ENCODE measurements at regions not wholly inside any gene's neighbourhood (a gene's known extent, or its start where the extent isn't known, plus 50 kb on each side); places are given as distances from the start of the nearest gene placed in this dataset.
A peak's percentile ranks its signal among the peaks of the same experiment; 100 is the strongest.

GRCh38 chr12:124442772-124443445 lies 124.5 kb downstream of the NCOR2 start:
- TF ChIP-seq, protein P1, sequence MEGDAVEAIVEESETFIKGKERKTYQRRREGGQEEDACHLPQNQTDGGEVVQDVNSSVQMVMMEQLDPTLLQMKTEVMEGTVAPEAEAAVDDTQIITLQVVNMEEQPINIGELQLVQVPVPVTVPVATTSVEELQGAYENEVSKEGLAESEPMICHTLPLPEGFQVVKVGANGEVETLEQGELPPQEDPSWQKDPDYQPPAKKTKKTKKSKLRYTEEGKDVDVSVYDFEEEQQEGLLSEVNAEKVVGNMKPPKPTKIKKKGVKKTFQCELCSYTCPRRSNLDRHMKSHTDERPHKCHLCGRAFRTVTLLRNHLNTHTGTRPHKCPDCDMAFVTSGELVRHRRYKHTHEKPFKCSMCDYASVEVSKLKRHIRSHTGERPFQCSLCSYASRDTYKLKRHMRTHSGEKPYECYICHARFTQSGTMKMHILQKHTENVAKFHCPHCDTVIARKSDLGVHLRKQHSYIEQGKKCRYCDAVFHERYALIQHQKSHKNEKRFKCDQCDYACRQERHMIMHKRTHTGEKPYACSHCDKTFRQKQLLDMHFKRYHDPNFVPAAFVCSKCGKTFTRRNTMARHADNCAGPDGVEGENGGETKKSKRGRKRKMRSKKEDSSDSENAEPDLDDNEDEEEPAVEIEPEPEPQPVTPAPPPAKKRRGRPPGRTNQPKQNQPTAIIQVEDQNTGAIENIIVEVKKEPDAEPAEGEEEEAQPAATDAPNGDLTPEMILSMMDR (IDR thresholded peaks at IDR 0.05; ENCODE audit: poor library complexity, severe bottlenecking), result no peak
- peak overlapping the region; percentile 97 for H3K27ac ChIP-seq (ENCODE audit: poor library complexity, severe bottlenecking)
- no peak for ATAC-seq (ENCODE audit: low read depth)

GRCh38 chr12:124442281-124442680 lies 125.1 kb downstream of the NCOR2 start:
- Histone ChIP-seq H3K27ac (ENCODE audit: poor library complexity, severe bottlenecking) (peak overlapping the region; percentile 97), H3K4me3 (ENCODE audit: severe bottlenecking) (no peak overlapping the region), H3K4me1 (ENCODE audit: insufficient read depth, poor library complexity, severe bottlenecking) (peaks cover 16% of the 10 kb centered on the region), H3K9me3 (ENCODE audit: severe bottlenecking) (no peaks in the 10 kb centered on the region), H3K27me3 (ENCODE audit: insufficient read depth, poor library complexity, severe bottlenecking) (no peaks in the 10 kb centered on the region), H3K36me3 (ENCODE audit: low read depth) (peaks cover 25% of the 10 kb centered on the region)
- TF ChIP-seq, protein P1 (IDR thresholded peaks at IDR 0.05; ENCODE audit: poor library complexity, severe bottlenecking), result no peak
- ATAC-seq (ENCODE audit: low read depth) (no peak), DNase-seq (ENCODE audit: low spot score) (no peak)

More at GRCh38 chr12:124442772-124443445, 124.5 kb downstream of the NCOR2 start:
- no peak for DNase-seq (ENCODE audit: low spot score)
- H3K27me3 ChIP-seq (ENCODE audit: insufficient read depth, poor library complexity, severe bottlenecking), result no peaks in the 10 kb centered on the region
- peaks cover 16% of the 10 kb centered on the region for H3K4me1 ChIP-seq (ENCODE audit: insufficient read depth, poor library complexity, severe bottlenecking)
- no peaks in the 10 kb centered on the region for H3K9me3 ChIP-seq (ENCODE audit: severe bottlenecking)
- peaks cover 30% of the 10 kb centered on the region for H3K36me3 ChIP-seq (ENCODE audit: low read depth)
- no peak overlapping the region for H3K4me3 ChIP-seq (ENCODE audit: severe bottlenecking)

GRCh38 chr12:124441443-124442194 lies 125.8 kb downstream of the NCOR2 start:
- peaks cover 25% of the 10 kb centered on the region for H3K36me3 ChIP-seq (ENCODE audit: low read depth)
- peak; percentile 79 for DNase-seq (ENCODE audit: low spot score)
- ATAC-seq (ENCODE audit: low read depth), result peak; percentile 95
- no peaks in the 10 kb centered on the region for H3K9me3 ChIP-seq (ENCODE audit: severe bottlenecking)
- H3K4me1 ChIP-seq (ENCODE audit: insufficient read depth, poor library complexity, severe bottlenecking), result peaks cover 16% of the 10 kb centered on the region
- H3K27ac ChIP-seq (ENCODE audit: poor library complexity, severe bottlenecking), result peak overlapping the region; percentile 97
- H3K27me3 ChIP-seq (ENCODE audit: insufficient read depth, poor library complexity, severe bottlenecking), result no peaks in the 10 kb centered on the region
- no peak overlapping the region for H3K4me3 ChIP-seq (ENCODE audit: severe bottlenecking)
- TF ChIP-seq, protein P1 (IDR thresholded peaks at IDR 0.05; ENCODE audit: poor library complexity, severe bottlenecking), result no peak

GRCh38 chr12:124440841-124441381 lies 126.5 kb downstream of the NCOR2 start:
- Histone ChIP-seq H3K27ac (ENCODE audit: poor library complexity, severe bottlenecking) (peak overlapping the region; percentile 97), H3K9me3 (ENCODE audit: severe bottlenecking) (no peaks in the 10 kb centered on the region), H3K27me3 (ENCODE audit: insufficient read depth, poor library complexity, severe bottlenecking) (no peaks in the 10 kb centered on the region), H3K36me3 (ENCODE audit: low read depth) (peaks cover 26% of the 10 kb centered on the region), H3K4me3 (ENCODE audit: severe bottlenecking) (no peak overlapping the region), H3K4me1 (ENCODE audit: insufficient read depth, poor library complexity, severe bottlenecking) (peaks cover 16% of the 10 kb centered on the region)
- TF ChIP-seq, protein P1 (IDR thresholded peaks at IDR 0.05; ENCODE audit: poor library complexity, severe bottlenecking), result no peak
- ATAC-seq (ENCODE audit: low read depth) (no peak; the same call in 2 of the 3 replicates), DNase-seq (ENCODE audit: low spot score) (no peak)

All from RWPE2 (cell line).